Urinary bladder (tissue), 3 donors: ENCODE measurements at regions not wholly inside any gene's neighbourhood (a gene's known extent, or its start where the extent isn't known, plus 50 kb on each side); places are given as distances from the start of the nearest gene placed in this dataset.
"Not testable (repeated sequence)": the region's sequence is repeated elsewhere in the genome, so short reads cannot be mapped to it uniquely, and the experiment has no call there.

ENCODE experiments used
- DNase-seq: peaks from one replicate; pipeline ENCODE4 v3.0.0-alpha.2; 2015; ENCODE audit errors: extremely low spot score
- H3K27ac ChIP-seq: one replicate; pipeline ENCODE4 v1.5.1; 2013; ENCODE audit warnings: low read depth, mild to moderate bottlenecking, moderate library complexity
- H3K36me3 ChIP-seq: one replicate; pipeline ENCODE4 v1.6.1; 2013; ENCODE audit warnings: mild to moderate bottlenecking, moderate library complexity; ENCODE audit not compliant: insufficient read depth
- H3K4me1 ChIP-seq: one replicate; pipeline ENCODE4 v1.6.1; 2013; ENCODE audit warnings: mild to moderate bottlenecking, moderate library complexity; ENCODE audit not compliant: insufficient read depth
- H3K4me3 ChIP-seq: one replicate; pipeline ENCODE4 v1.5.1; 2013; ENCODE audit warnings: low read depth, low read length
- WGBS: extraction: QIAGEN DNeasy Blood & Tissue Kit; methylation state at CpG from one replicate; pipeline ENCODE4 v1.1.7; 2013; 5-methylcytosine and 5-hydroxymethylcytosine counted together
- donor health status: healthy with polysubstance abuse.
- donor health status: healthy.

DNA sequence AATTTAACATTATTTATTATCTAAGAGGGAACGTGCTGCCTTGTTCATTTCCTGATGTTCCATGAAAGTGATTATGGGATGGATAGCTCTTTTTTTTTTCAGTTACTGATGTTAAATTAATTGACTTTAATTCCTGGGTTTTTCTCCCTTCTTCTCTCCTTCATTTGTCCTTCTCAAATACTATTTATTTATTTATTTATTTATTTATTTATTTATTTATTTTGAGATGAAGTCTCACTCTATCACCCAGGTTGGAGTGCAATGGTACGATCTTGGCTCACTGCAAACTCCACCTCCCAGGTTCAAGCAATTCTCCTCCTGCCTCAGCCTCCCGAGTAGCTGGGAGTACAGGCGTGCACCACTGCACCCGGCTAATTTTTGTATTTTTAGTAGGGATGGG lies 127.4 kb upstream of the KIF5B start:
- not testable (repeated sequence) for H3K4me1 ChIP-seq, DNase-seq, H3K27ac ChIP-seq, H3K4me3 ChIP-seq, H3K36me3 ChIP-seq
- 91% methylated on average over 5 of the region's 5 CpGs for WGBS

DNA sequence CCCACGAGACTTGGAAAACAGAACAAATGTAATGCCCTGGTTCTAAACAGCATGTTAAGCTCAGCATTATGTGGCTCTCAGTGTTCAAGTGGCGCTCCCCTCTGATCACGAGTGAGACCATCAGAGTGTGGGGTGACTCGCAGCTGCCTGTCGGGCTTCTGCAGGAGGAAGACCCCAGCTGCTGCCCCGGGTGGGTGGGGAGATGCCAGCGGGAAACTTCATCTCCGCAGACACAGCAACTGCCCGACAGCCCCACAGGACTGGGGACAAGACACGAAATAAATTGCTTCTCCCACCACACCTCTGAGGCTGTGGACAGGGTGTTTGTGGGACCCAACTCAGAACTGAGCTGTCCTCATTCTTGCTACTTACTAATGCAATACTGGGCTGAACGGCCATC lies 126.3 kb upstream of the KIF5B start:
- Histone ChIP-seq H3K36me3 (no peaks in the 10 kb centered on the region), H3K4me3 (no peak overlapping the region), H3K4me1 (no peaks in the 10 kb centered on the region), H3K27ac (no peak overlapping the region)
- WGBS, result 81% methylated on average over 11 of the region's 11 CpGs
- no peak for DNase-seq

DNA sequence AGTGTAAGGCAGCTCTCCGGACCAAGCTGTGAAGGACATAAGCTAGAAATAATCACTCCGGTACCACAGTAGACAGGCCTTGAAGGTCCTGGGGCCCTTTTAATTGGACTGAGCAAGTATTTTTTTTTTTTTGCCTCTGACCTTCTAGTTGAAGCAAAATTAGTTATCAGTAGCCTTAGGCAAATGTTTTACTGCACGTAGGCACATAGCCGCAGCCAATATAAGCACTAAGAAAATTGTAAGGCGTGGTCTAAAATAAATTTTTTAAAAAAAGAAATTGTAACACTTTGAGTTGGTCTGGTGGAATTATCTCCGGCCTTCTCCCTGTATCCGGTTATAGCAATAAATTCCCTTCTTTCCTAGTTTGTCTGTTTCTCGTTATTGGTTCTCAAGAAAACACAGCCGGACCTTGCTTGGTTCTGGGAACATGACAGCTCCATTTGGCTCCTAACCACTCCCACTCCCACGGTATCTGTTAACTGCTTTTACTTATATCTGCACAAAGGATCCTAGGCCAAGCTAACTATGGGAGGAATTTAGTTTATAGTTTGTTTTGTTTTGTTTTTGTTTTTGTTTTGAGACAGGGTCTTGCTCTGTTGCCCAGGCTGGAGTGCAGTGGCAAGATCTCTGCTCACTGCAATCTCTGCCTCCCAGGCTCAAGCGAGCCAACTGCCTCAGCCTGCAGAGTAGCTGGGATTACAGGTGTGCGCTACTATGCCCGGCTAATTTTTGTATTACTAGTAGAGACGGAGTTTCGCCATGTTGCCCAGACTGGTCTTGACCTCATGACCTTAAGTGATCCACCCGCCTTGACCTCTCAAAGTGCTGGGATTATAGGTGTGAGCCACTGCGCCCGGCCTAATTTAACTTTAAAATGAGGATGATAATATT lies 124.4 kb upstream of the KIF5B start:
- Histone ChIP-seq H3K4me3 (no peak overlapping the region), H3K36me3 (no peaks in the 10 kb centered on the region), H3K27ac (no peak overlapping the region), H3K4me1 (no peaks in the 10 kb centered on the region)
- no peak for DNase-seq
- WGBS, result 72% methylated on average over 18 of the region's 18 CpGs

DNA sequence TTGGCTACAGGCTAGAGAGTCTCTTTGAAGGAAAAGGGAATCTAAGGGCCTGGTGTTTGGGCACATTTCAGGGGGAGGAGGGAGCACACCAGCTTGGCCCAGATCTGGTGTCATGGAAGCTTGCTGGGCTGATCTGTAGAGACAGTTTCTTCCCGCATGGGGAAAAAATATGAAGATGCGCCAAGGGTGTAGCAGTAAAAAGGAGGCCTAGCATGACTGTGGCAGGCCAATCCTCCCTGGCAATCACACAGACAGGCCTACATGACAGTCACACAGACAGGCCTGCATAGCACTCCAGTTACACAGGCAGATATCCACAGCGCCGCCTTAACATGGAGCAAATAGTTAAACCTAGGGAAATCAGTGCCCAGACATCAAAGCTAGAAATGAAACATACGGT lies 123.6 kb upstream of the KIF5B start:
- no peak overlapping the region for H3K27ac ChIP-seq
- no peak overlapping the region for H3K4me3 ChIP-seq
- H3K36me3 ChIP-seq, result no peaks in the 10 kb centered on the region
- WGBS, result 72% methylated on average over 5 of the region's 5 CpGs
- no peaks in the 10 kb centered on the region for H3K4me1 ChIP-seq
- no peak for DNase-seq

DNA sequence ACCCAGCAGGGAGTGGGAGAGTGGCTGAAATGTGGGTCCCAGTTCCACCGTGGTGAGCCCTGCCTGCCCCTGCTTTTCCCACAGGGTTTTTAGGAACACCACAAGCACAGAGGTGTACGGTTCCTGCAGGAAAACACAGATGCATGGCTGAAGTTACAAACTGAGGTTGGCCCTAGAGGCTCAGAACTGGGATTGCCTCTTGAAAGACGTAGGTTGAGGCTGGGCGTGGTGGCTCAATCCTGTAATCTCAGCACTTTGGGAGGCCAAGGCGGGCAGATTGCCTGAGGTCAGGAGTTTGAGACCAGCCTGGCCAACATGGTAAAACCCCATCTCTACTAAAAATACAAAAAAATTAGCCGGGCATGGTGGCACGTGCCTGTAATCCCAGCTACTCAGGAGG lies 121.4 kb upstream of the KIF5B start:
- not testable (repeated sequence) for DNase-seq, H3K4me3 ChIP-seq, H3K36me3 ChIP-seq, H3K4me1 ChIP-seq, H3K27ac ChIP-seq
- 96% methylated on average over 7 of the region's 7 CpGs for whole genome bisulfite sequencing

DNA sequence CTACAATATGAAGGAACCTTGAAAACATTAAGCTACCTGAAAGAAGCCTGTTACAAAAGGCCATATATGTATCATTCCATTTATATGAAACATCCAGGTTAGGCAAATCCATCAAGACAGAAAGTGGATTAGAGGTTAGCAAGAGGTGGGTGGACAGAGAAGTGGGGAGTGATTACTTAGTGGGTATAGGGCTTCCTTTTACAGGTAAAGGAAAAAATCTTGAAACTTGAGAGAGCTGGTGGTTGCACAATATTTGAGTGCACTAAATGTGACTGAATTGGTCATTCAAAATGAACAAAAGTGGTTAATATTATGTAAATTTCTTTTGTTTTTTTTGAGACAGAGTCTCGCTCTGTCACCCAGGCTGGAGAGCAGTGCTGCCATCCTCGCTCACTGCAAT lies 119.4 kb upstream of the KIF5B start:
- Histone ChIP-seq H3K4me3 (no peak overlapping the region), H3K36me3 (no peaks in the 10 kb centered on the region), H3K4me1 (no peaks in the 10 kb centered on the region), H3K27ac (no peak overlapping the region)
- DNase-seq, result no peak
- WGBS, result 100% methylated on average over 2 of the region's 2 CpGs

DNA sequence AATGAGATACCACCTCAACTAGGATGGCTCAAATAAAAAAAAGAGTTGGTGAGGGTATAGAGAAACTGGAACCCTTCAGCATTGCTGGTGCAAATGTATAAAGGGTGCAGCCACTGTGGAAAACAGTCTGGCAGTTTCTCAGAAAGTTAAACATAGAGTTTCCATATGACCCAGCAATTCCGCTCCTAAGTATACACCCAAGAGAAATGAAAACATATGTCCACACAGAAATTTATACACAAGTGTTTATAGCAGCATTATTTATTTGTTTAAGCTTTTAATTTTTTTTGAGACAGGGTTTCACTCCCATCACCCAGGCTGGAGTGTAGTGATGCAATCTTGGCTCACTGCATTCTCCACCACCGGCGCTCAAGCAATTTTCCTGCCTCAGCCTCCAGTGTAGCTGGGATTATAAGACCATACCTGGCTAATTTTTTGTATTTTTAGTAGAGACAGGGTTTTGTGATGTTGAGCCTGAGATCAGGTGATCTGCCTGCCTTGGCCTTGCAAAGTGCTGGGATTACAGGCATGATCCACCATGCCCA lies 118.2 kb upstream of the KIF5B start:
- Histone ChIP-seq H3K4me3 (no peak overlapping the region), H3K27ac (no peak overlapping the region), H3K36me3 (no peaks in the 10 kb centered on the region), H3K4me1 (no peaks in the 10 kb centered on the region)
- 98% methylated on average over 3 of the region's 3 CpGs for WGBS
- no peak for DNase-seq

DNA sequence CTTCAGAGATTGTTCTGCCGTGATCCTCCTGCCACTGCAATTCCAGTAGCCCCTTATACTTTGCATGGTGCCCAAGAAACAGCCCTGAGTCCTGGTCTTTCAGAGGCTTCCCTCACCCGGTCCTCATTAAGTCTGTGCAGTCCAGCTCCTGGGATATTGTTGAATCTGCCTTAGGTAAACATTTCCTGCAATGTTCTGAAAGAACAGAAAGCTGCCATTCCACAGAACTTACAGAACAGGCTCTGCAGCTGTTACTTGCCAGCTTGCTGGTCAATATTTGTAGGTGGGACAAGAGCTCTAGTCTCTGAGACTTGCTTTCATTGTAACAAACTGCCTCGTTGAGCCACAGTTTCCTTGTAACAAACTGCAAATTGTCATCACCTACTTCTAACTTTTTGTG lies 115.0 kb upstream of the KIF5B start:
- 56% methylated on average over 3 of the region's 3 CpGs for WGBS
- Histone ChIP-seq H3K4me3 (no peak overlapping the region), H3K36me3 (no peaks in the 10 kb centered on the region), H3K4me1 (no peaks in the 10 kb centered on the region), H3K27ac (no peak overlapping the region)
- peak; percentile 29 for DNase-seq

DNA sequence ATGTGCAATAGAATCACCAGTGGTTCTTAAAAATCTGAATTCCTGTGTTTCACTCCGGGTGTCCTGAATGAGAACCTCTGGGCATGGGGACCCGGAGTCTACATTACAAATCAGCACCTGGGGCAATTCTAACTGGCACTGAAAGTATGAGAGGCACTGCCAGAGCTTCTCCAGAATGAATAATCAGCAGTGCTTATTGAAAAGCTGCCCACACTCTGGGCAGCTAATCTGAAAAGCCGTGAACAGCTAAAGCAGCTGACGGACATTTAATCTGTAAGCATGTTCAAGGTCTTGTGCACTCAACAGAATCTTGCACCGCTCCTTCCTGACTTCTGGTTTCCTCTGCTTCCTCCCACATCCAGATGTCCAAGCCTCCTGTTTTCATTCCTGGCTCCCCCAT lies 113.3 kb upstream of the KIF5B start:
- no peak for DNase-seq
- 66% methylated on average over 5 of the region's 5 CpGs for WGBS
- no peaks in the 10 kb centered on the region for H3K4me1 ChIP-seq
- no peak overlapping the region for H3K4me3 ChIP-seq
- H3K27ac ChIP-seq, result no peak overlapping the region
- H3K36me3 ChIP-seq, result no peaks in the 10 kb centered on the region

DNA sequence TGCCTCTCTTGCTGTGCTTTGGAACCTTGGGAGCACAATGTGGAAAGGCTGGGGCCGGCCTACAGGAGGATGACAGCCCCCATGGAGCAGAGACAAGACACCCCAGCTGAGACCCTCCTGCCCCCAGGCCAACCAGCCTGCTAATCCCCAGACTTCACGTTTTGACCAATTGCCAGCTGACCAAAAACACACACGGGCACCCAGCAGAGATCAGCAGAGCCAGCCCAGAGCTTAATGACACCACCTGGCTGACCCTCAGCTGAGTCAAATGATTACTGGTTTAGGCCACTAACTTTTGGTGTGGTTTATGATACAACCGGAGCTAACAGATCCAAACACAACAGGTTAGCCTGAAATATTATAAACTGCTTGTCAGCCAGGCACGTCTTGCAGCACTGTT lies 111.2 kb upstream of the KIF5B start:
- Histone ChIP-seq H3K36me3 (no peaks in the 10 kb centered on the region), H3K27ac (no peak overlapping the region), H3K4me1 (no peaks in the 10 kb centered on the region), H3K4me3 (no peak overlapping the region)
- WGBS, result 72% methylated on average over 5 of the region's 5 CpGs
- DNase-seq, result no peak

DNA sequence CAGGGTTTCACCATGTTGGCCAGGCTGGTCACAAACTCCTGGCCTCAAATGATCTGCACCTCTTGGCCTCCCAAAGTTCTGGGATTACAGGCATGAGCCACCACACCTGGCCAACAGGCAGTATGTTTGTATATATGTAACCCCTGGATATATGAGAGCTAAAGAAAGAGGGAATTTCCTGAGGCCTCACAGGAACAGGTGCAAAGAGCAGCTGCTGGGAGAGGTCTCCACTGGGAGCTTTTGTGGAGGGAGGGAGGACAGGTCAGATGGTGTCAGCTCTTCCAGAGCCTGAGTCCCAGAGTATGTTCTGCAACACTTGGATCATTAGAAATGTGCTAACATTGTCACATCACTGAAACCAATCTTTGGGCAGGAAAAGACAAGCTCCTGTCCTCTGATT lies 110.1 kb upstream of the KIF5B start:
- no peak overlapping the region for H3K4me3 ChIP-seq
- no peaks in the 10 kb centered on the region for H3K4me1 ChIP-seq
- H3K36me3 ChIP-seq, result no peaks in the 10 kb centered on the region
- DNase-seq, result no peak
- H3K27ac ChIP-seq, result no peak overlapping the region

DNA sequence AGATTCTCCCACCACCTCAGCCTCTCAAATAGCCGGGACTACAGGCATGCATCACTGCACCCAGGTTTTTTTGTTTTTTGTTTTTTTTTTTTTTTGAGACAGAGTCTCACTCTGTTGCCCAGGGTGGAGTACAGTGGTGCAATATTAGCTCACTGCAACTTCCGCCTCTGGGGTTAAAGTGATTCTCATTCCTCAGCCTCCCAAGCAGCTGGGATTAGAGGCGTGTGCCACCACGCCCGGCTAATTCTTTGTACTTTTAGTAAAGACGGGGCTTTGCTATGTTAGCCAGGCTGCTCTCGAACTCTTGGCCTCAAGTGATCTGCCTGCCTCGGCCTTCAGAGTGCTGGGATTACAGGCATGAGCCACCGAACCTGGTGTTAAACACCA lies 107.5 kb upstream of the KIF5B start:
- H3K36me3 ChIP-seq, result no peaks in the 10 kb centered on the region
- no peaks in the 10 kb centered on the region for H3K4me1 ChIP-seq
- no peak overlapping the region for H3K4me3 ChIP-seq
- no peak overlapping the region for H3K27ac ChIP-seq
- no peak for DNase-seq
- WGBS, result 83% methylated on average over 9 of the region's 9 CpGs

DNA sequence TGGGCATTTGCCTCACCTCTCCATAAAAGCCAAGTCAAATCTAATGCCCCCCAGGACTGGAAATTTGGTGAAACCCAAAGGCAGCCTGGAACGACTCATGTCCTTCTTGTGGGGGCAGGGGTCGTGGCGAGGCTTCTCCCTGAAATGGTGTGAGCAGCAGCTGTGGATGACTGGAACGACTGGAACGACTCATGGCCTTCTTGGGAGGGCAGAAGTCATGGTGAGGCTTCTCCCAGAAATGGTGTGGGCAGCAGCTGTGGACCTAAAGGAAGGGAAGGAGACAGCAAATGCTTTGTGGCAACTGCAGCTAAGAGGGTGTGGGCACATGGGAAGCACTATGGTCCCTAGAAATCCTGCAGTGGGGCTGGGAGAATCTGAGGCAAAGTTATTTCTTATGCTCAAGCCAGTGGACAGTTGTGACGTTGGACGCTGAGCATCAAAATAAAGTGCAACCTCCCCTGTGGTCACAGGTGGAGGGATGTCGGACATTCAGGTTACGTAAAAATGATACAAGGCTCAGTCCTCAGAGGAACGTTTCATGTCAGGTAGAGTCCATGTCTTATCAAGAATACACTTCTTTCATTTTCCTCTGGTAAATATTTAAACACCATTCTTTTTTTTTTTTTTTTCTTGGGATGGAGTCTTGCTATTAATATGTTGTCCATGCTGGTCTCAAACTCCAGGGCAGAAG lies 107.0 kb upstream of the KIF5B start:
- Histone ChIP-seq H3K4me3 (no peak overlapping the region), H3K36me3 (no peaks in the 10 kb centered on the region), H3K4me1 (no peaks in the 10 kb centered on the region), H3K27ac (no peak overlapping the region)
- WGBS, result 76% methylated on average over 10 of the region's 10 CpGs
- DNase-seq, result no peak

DNA sequence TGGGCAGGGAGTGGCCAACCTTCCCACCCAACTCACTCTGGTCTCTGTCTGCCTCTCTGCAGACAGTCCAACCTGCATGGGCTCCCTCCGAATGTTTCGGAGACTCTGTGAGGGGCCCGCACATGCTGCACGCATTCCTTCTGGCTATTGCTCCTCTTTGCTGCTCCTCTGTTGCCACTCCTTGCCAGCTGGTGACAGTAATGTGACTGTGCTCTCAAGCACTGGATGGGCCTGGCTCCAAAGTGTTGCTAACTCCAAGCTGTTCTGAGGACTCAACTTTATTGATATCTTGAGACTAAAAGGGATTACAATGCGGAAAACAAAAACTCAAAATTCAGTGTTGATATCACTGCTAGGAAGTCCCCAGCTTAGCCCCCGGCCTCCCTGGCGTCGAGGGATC lies 105.4 kb upstream of the KIF5B start:
- Histone ChIP-seq H3K27ac (no peak overlapping the region), H3K4me1 (no peaks in the 10 kb centered on the region), H3K36me3 (no peaks in the 10 kb centered on the region), H3K4me3 (no peak overlapping the region)
- no peak for DNase-seq
- WGBS, result 77% methylated on average over 8 of the region's 8 CpGs
